K562 (cell line): ENCODE measurements at regions not wholly inside any gene's neighbourhood (a gene's known extent, or its start where the extent isn't known, plus 50 kb on each side); places are given as distances from the start of the nearest gene placed in this dataset.
"Not testable (repeated sequence)": the region's sequence is repeated elsewhere in the genome, so short reads cannot be mapped to it uniquely, and the experiment has no call there.

Experiments used
- ATAC-seq: fragments of 200-7000 bp; cut with Tn5 transposase; 3 replicates; pipeline ENCODE4 v1.9.1; 2020; ENCODE audit warnings: moderate library complexity
- BruUV-seq: library from RNA; stranded (reverse); fragments of 400-500 nt; replicated peaks from 2 replicates; lab custom pipeline; 2021; lab: Mats Ljungman, UMichigan
- CTCF ChIA-PET: fragments of 300-600 bp; formaldehyde crosslinking; extraction: SDS; loops from one replicate; lab custom pipeline; 2021; ENCODE audit warnings: low intra/inter-chr PET ratio; lab: Yijun Ruan, JAX
- POLR2A ChIA-PET: fragments of 300-600, 350-650 bp; sonication (Branson Sonifier 250); formaldehyde crosslinking; extraction: SDS; loops from one replicate; lab custom pipeline; 2021; ENCODE audit warnings: antibody characterized with exemption, inconsistent platforms; lab: Yijun Ruan, JAX
- DNase-seq, 4 experiments: peaks; one replicate each; pipeline versions ENCODE4 v3.0.0 to v3.0.0-alpha.2; 2011 to 2018; ENCODE audit warnings: low spot score in 3 of 4, mixed read lengths in 3 of 4; ENCODE audit errors: extremely low read depth in 1 of 4
- FAIRE-seq: peaks from 2 replicates; lab custom pipeline; 2011; peaks lifted over from hg19 to GRCh38; lab: Jason Lieb, UNC
- H2AFZ ChIP-seq: 2 replicates; pipeline ENCODE4 v1.6.0; 2011; ENCODE audit warnings: low read depth, low read length, control low read depth, inconsistent platforms
- H3K27ac ChIP-seq: fragments of 200-600 bp; 3 replicates; pipeline ENCODE4 v1.8.0; 2011; ENCODE audit warnings: low read depth, mild to moderate bottlenecking, control low read depth, inconsistent platforms, low read length, moderate library complexity, mixed read lengths; ENCODE audit errors: extremely low read depth
- H3K27me3 ChIP-seq, 2 experiments: fragments of 300-600 bp in 1 of 2; 2 replicates in 1 of 2; 3 replicates in 1 of 2; pipeline versions ENCODE4 v1.6.0 to v1.8.0; 2011; ENCODE audit warnings: inconsistent platforms in 2 of 2, low read length in 2 of 2, mild to moderate bottlenecking in 1 of 2, mixed read lengths in 1 of 2, moderate library complexity in 1 of 2; ENCODE audit not compliant: control insufficient read depth in 2 of 2, insufficient read depth in 2 of 2
- H3K36me3 ChIP-seq: fragments of 300-600 bp; 3 replicates; pipeline ENCODE4 v1.8.0; 2011; ENCODE audit warnings: mild to moderate bottlenecking, low read length, inconsistent platforms; ENCODE audit not compliant: control insufficient read depth, insufficient read depth
- H3K4me1 ChIP-seq, 2 experiments: fragments of 200-600 bp in 1 of 2; replicated peaks in 1 of 2; 2 replicates in 1 of 2; 3 replicates in 1 of 2; pipeline versions ENCODE4 v1.5.1 to v1.8.0; 2011; ENCODE audit warnings: inconsistent platforms in 2 of 2, low read length in 2 of 2, mild to moderate bottlenecking in 1 of 2, mixed read lengths in 1 of 2, moderate library complexity in 1 of 2; ENCODE audit not compliant: control insufficient read depth in 2 of 2, insufficient read depth in 2 of 2
- H3K4me2 ChIP-seq: 2 replicates; pipeline ENCODE4 v1.6.1; 2011; ENCODE audit warnings: low read length, control low read depth, inconsistent platforms, mixed read lengths; ENCODE audit not compliant: insufficient read depth
- H3K4me3 ChIP-seq: fragments of 200-600 bp; sonication (generic), shearing (Covaris generic); 2 replicates; pipeline ENCODE4 v1.5.1; 2016; ENCODE audit warnings: control low read depth, inconsistent platforms
- H3K79me2 ChIP-seq: fragments of 200-600 bp; 3 replicates; pipeline ENCODE4 v1.8.0; 2011; ENCODE audit warnings: low read length, inconsistent platforms; ENCODE audit not compliant: control insufficient read depth, insufficient read depth
- H3K9ac ChIP-seq, 2 experiments: 2 replicates each; pipeline versions ENCODE4 v1.6.0 to v1.6.1; 2011; ENCODE audit warnings: low read depth in 2 of 2, low read length in 2 of 2, control low read depth in 1 of 2, inconsistent platforms in 1 of 2, mild to moderate bottlenecking in 1 of 2, mixed read lengths in 1 of 2; ENCODE audit not compliant: insufficient read depth in 1 of 2
- H3K9me1 ChIP-seq: one replicate; pipeline ENCODE4 v1.6.0; 2011; ENCODE audit warnings: inconsistent platforms, mild to moderate bottlenecking, low read length, moderate library complexity; ENCODE audit not compliant: control insufficient read depth, insufficient read depth
- H3K9me3 ChIP-seq: replicated peaks from 2 replicates; pipeline ENCODE4 v1.5.1; 2011; ENCODE audit warnings: low read depth, low read length, inconsistent platforms; ENCODE audit not compliant: control insufficient read depth, insufficient read depth
- H4K20me1 ChIP-seq: replicated peaks from 2 replicates; pipeline ENCODE4 v1.6.1; 2011; ENCODE audit warnings: low read length, inconsistent platforms, mixed read lengths; ENCODE audit not compliant: control insufficient read depth, insufficient read depth
- CBFA2T3 ChIP-seq: fragments of 450-650 bp; IDR thresholded peaks from 2 replicates; pipeline ENCODE4 v1.6.1; 2017
- WGBS: fragments of 100-300 bp; shearing (Covaris generic); methylation state at CpG from one replicate; pipeline ENCODE4 v1.1.6; 2016; ENCODE audit warnings: low coverage, mixed read lengths; ENCODE audit not compliant: insufficient coverage; ENCODE audit errors: missing lambda C conversion rate; 5-methylcytosine and 5-hydroxymethylcytosine counted together
- in situ Hi-C: fragments of 300-500 bp; cut with MboI; formaldehyde crosslinking; loops from 4 replicates; pipeline ENCODE4 v1.15.0; 2018; ENCODE audit warnings: inconsistent platforms, mixed read lengths
- intact Hi-C: fragments of 100-400 bp; cut with micrococcal nuclease; formaldehyde crosslinking; loops from 2 replicates; pipeline ENCODE4 v1.14.2; 2022

DNA sequence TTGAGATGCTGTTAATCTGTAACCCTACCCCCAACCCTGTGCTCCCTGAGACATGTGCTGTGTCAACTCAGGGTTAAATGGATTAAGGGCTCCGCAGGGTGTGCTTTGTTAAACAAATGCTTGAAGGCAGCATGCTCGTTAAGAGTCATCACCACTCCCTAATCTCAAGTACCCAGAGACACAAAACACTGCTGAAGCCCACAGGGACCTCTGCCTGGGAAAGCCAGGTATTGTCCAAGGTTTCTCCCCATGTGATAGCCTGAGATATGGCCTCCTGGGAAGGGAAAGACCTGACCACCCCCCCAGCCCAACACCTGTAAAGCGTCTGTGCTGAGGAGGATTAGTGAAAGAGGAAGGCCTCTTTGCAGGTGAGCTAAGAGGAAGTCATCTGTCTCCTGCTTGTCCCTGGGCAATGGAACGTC, 76.0 kb upstream of the CCZ1B start:
- H2AFZ ChIP-seq, result not testable (repeated sequence)
- WGBS, result 0% methylated on average over 4 of the region's 4 CpGs

GRCh38 chr7:6903289-6903688, 77.2 kb upstream of the CCZ1B start:
- 1% methylated on average over 7 of the region's 7 CpGs for WGBS
- FAIRE-seq, H3K9me3 ChIP-seq, H3K4me1 ChIP-seq, H3K27ac ChIP-seq, H2AFZ ChIP-seq, H3K36me3 ChIP-seq, ATAC-seq, CTCF ChIA-PET, BruUV-seq, H3K9ac ChIP-seq, in situ Hi-C loops, intact Hi-C loops, H3K4me3 ChIP-seq, H4K20me1 ChIP-seq, H3K4me2 ChIP-seq, H3K27me3 ChIP-seq, H3K9me1 ChIP-seq, DNase-seq, H3K79me2 ChIP-seq, POLR2A ChIA-PET: not testable (repeated sequence)

More for the DNA sequence above, 76.0 kb upstream of the CCZ1B start:
- CTCF ChIA-PET, H3K9me3 ChIP-seq, in situ Hi-C loops, H3K9me1 ChIP-seq, H3K36me3 ChIP-seq, H4K20me1 ChIP-seq, H3K27me3 ChIP-seq, ATAC-seq, POLR2A ChIA-PET, H3K4me1 ChIP-seq, BruUV-seq, intact Hi-C loops, DNase-seq, FAIRE-seq, H3K4me2 ChIP-seq, H3K4me3 ChIP-seq, H3K27ac ChIP-seq, H3K9ac ChIP-seq, H3K79me2 ChIP-seq: not testable (repeated sequence)
- peak; percentile 22; the same call in 1 of the 2 replicates for TF ChIP-seq CBFA2T3

- FAIRE-seq, H3K4me3 ChIP-seq, H3K4me1 ChIP-seq, POLR2A ChIA-PET, H3K9me3 ChIP-seq, in situ Hi-C loops, H2AFZ ChIP-seq, H3K27me3 ChIP-seq, H3K27ac ChIP-seq, H3K9ac ChIP-seq, H3K4me2 ChIP-seq, H3K79me2 ChIP-seq, ATAC-seq, DNase-seq, intact Hi-C loops, CTCF ChIA-PET, H3K9me1 ChIP-seq, H3K36me3 ChIP-seq, H4K20me1 ChIP-seq, BruUV-seq: not testable (repeated sequence)
- WGBS, result 0% methylated on average over 2 of the region's 4 CpGs
Observed at GRCh38 chr7:6903792-6904191, 77.7 kb upstream of the CCZ1B start.
